ENCODE measurements at regions not wholly inside any gene's neighbourhood (a gene's known extent, or its start where the extent isn't known, plus 50 kb on each side); places are given as distances from the start of the nearest gene placed in this dataset.

GRCh38 chr10:44035474-44036197 lies 349.3 kb downstream of the CXCL12 start:
- intact Hi-C loops (cut with micrococcal nuclease): no loop called here

GRCh38 chr10:44034946-44035345 lies 350.0 kb downstream of the CXCL12 start:
- intact Hi-C loops (cut with micrococcal nuclease): no loop called here

GRCh38 chr10:44033008-44033407 lies 351.9 kb downstream of the CXCL12 start:
- intact Hi-C loops (cut with micrococcal nuclease): no loop called here

- intact Hi-C loops (cut with micrococcal nuclease): no loop called here
These were observed 352.7 kb downstream of the CXCL12 start for GRCh38 chr10:44032216-44032615.

- intact Hi-C loops (cut with micrococcal nuclease): loop anchor here (1.0 kb wide), 2 partner anchors 340 to 359 kb away; no protein-coding TSS in a partner anchor
These were observed 354.2 kb downstream of the CXCL12 start for GRCh38 chr10:44030738-44031137.

- intact Hi-C loops (cut with micrococcal nuclease): loop anchor here (1.0 kb wide), 2 partner anchors 340 to 359 kb away; no protein-coding TSS in a partner anchor
These were observed 354.8 kb downstream of the CXCL12 start for GRCh38 chr10:44030132-44030531.

GRCh38 chr10:44028384-44029137 lies 356.3 kb downstream of the CXCL12 start:
- intact Hi-C loops (cut with micrococcal nuclease): no loop called here

GRCh38 chr10:44024356-44025116 lies 360.4 kb downstream of the CXCL12 start:
- intact Hi-C loops (cut with micrococcal nuclease): no loop called here

GRCh38 chr10:44023517-44023916 lies 361.4 kb downstream of the CXCL12 start:
- intact Hi-C loops (cut with micrococcal nuclease): no loop called here

GRCh38 chr10:44022203-44022602 lies 362.7 kb downstream of the CXCL12 start:
- intact Hi-C loops (cut with micrococcal nuclease): no loop called here

- intact Hi-C loops (cut with micrococcal nuclease): no loop called here
These were observed 364.4 kb downstream of the CXCL12 start for GRCh38 chr10:44020322-44021111.

GRCh38 chr10:44017483-44018145 lies 367.3 kb downstream of the CXCL12 start:
- intact Hi-C loops (cut with micrococcal nuclease): no loop called here

GRCh38 chr10:44016589-44017482 lies 368.1 kb downstream of the CXCL12 start:
- intact Hi-C loops (cut with micrococcal nuclease): no loop called here

- intact Hi-C loops (cut with micrococcal nuclease): no loop called here
These were observed 367.2 kb upstream of the ZNF32 start for GRCh38 chr10:44015702-44016500.

- intact Hi-C loops (cut with micrococcal nuclease): no loop called here
These were observed 366.1 kb upstream of the ZNF32 start for GRCh38 chr10:44014644-44015250.

- intact Hi-C loops (cut with micrococcal nuclease): no loop called here
These were observed 365.3 kb upstream of the ZNF32 start for GRCh38 chr10:44013981-44014380.

GRCh38 chr10:44012921-44013320 lies 364.2 kb upstream of the ZNF32 start:
- intact Hi-C loops (cut with micrococcal nuclease): no loop called here

- intact Hi-C loops (cut with micrococcal nuclease): no loop called here
These were observed 362.9 kb upstream of the ZNF32 start for GRCh38 chr10:44011603-44011981.
